ENCODE measurements at regions not wholly inside any gene's neighbourhood (a gene's known extent, or its start where the extent isn't known, plus 50 kb on each side); places are given as distances from the start of the nearest gene placed in this dataset.

DNA sequence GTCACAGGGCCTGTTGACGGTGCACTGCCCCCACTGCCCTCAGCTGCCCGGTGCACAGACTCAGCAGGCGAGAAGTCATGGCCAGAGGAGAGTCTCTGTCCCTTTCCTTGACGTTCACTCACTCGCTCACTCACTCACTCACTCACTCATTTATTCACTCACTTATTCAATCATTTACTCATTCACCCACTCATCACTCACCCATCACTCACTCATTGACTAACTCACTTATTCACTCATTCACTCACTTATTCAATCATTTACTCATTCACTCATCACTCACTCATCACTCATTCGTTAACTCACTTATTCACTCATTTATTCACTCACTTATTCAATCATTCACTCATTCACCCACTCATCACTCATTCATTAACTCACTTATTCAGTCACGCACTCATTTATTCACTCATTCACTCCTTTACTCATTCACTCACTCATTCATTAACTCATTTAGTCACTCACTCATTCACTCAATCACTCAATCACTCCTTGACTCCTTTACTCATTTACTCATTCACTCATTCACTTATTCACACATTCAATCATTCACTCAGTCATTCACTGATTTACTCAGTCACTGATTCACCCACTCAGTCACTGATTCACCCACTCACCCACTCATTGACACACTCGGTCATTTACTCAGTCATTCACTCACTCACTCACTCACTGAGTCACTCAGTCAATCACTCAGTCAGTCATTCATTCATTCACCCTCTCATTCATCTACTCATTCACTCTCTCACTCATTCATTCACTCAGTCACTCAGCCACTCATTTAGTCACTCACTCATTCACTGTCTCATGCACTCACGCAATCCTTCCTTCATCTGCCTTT, 1193.5 kb downstream of the BRD1 start:
- no peak for DNase-seq (ENCODE audit: extremely low read depth, insufficient read length)
- no peaks in the 10 kb centered on the region for H3K27me3 ChIP-seq (replicated peaks; ENCODE audit: control insufficient read depth, insufficient read depth, low read length)
- TF ChIP-seq, protein P1, sequence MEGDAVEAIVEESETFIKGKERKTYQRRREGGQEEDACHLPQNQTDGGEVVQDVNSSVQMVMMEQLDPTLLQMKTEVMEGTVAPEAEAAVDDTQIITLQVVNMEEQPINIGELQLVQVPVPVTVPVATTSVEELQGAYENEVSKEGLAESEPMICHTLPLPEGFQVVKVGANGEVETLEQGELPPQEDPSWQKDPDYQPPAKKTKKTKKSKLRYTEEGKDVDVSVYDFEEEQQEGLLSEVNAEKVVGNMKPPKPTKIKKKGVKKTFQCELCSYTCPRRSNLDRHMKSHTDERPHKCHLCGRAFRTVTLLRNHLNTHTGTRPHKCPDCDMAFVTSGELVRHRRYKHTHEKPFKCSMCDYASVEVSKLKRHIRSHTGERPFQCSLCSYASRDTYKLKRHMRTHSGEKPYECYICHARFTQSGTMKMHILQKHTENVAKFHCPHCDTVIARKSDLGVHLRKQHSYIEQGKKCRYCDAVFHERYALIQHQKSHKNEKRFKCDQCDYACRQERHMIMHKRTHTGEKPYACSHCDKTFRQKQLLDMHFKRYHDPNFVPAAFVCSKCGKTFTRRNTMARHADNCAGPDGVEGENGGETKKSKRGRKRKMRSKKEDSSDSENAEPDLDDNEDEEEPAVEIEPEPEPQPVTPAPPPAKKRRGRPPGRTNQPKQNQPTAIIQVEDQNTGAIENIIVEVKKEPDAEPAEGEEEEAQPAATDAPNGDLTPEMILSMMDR (IDR thresholded peaks at IDR 0.05; ENCODE audit: insufficient read depth, low read length, poor library complexity, severe bottlenecking), result no peak
- no peak overlapping the region for H3K4me3 ChIP-seq (replicated peaks; ENCODE audit: low read depth, low read length)
- no peaks in the 10 kb centered on the region for H3K36me3 ChIP-seq (ENCODE audit: control insufficient read depth, insufficient read depth, low read length)

DNA sequence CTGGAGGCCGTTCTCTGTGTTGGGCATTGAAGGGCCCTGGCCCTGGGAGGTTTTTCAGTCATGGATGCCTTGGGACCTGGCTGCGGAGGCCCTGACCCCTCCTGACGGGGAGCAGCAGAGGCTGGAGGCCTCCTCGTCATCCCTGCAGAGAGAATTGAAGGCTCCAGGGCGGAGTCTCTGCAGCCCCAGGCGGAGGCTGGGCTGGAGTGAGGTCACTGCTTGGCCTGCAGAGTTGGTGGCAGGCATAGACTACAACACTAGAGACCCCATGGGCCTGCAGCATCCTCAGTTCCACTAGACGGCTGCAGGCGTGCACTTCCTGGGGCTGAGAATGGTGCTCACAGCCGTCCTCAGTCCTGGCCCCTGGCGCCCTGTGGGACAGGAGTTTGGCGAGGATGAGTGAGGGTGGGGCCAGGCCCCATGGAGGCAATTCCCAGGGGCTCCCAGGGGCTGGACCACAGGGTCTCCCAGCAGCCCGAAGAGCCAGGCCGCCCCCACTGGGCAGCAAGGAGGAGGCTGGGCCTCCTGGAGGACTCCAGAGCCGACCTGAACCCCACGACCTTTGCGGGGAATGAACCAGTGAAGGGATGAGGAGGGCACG, 1194.9 kb downstream of the BRD1 start:
- DNase-seq (ENCODE audit: extremely low read depth, insufficient read length), result no peak
- Histone ChIP-seq H3K27me3 (replicated peaks; ENCODE audit: control insufficient read depth, insufficient read depth, low read length) (no peaks in the 10 kb centered on the region), H3K4me3 (replicated peaks; ENCODE audit: low read depth, low read length) (no peak overlapping the region), H3K36me3 (ENCODE audit: control insufficient read depth, insufficient read depth, low read length) (no peaks in the 10 kb centered on the region)
- TF ChIP-seq, protein P1 (IDR thresholded peaks at IDR 0.05; ENCODE audit: insufficient read depth, low read length, poor library complexity, severe bottlenecking), result no peak

DNA sequence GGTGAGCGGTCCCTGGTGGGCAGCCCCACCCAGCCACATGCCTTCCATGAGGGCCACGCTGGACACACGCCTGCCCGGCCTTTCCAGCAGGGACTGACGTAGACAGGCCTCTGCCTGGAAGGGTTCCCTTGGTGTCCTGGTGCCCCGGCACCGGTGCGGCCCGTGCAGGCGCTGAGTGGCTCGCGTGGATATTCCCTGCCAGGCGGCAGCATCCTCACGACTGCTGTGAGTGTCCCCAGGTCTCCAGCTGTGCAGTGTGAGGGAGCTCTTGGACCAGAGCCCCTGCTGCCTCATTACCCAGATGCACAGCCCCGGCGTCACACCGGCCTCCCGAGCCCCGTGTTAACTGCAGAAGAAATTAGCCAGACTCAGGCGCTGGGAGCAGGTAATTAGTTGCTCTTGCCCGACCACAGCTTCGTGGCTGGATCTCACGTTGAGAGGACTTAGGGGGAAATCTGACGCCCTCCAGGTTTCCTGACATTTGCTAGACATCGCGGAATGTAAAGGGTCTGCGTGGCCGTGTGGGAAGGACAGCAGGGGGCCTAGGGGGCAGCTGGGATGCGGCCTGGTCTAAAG, 1196.3 kb downstream of the BRD1 start:
- Histone ChIP-seq H3K36me3 (ENCODE audit: control insufficient read depth, insufficient read depth, low read length) (no peaks in the 10 kb centered on the region), H3K27me3 (replicated peaks; ENCODE audit: control insufficient read depth, insufficient read depth, low read length) (no peaks in the 10 kb centered on the region), H3K4me3 (replicated peaks; ENCODE audit: low read depth, low read length) (no peak overlapping the region)
- TF ChIP-seq, protein P1 (IDR thresholded peaks at IDR 0.05; ENCODE audit: insufficient read depth, low read length, poor library complexity, severe bottlenecking), result no peak
- DNase-seq (ENCODE audit: extremely low read depth, insufficient read length), result no peak

DNA sequence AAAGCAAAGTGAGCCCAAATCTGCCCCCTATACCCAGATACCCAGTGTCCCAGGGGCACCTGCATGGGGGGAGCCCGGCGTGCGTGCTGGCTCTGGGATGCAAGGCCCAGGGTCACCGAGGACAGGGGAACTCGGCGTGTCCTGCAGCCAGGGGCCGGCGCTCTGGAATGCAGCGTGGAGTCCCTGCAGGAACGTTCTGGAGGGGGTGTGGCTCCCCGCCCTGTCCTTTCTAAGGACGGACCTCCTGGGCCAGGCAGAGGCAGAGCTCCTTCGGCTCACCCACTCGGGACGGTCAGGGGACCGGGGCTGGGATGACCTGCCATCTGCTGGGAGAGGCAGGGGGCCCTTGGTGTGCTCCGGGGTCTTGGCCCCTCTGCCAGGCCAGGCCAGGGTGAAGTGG, 1196.8 kb downstream of the BRD1 start:
- Histone ChIP-seq H3K27me3 (replicated peaks; ENCODE audit: control insufficient read depth, insufficient read depth, low read length) (no peaks in the 10 kb centered on the region), H3K36me3 (ENCODE audit: control insufficient read depth, insufficient read depth, low read length) (no peaks in the 10 kb centered on the region), H3K4me3 (replicated peaks; ENCODE audit: low read depth, low read length) (no peak overlapping the region)
- TF ChIP-seq, protein P1 (IDR thresholded peaks at IDR 0.05; ENCODE audit: insufficient read depth, low read length, poor library complexity, severe bottlenecking), result no peak
- DNase-seq (ENCODE audit: extremely low read depth, insufficient read length), result no peak

DNA sequence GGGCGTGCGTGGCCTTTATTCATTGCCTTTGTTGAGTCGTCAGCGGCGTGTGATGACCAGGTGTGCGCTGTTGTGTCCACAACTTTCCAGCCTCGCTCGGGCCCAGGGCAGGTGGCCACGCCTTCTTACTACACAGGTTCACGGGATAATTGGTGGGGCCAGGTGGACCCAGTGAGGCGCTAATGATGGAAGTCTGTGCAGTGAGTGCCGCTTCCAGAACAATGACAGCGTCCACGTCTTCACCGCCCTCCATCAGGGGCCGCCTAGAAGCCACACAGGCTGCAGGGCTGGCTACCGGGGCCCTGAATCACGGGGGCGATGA, 1197.3 kb downstream of the BRD1 start:
- H3K4me3 ChIP-seq (replicated peaks; ENCODE audit: low read depth, low read length), result no peak overlapping the region
- H3K36me3 ChIP-seq (ENCODE audit: control insufficient read depth, insufficient read depth, low read length), result no peaks in the 10 kb centered on the region
- TF ChIP-seq, protein P1 (IDR thresholded peaks at IDR 0.05; ENCODE audit: insufficient read depth, low read length, poor library complexity, severe bottlenecking), result no peak
- no peaks in the 10 kb centered on the region for H3K27me3 ChIP-seq (replicated peaks; ENCODE audit: control insufficient read depth, insufficient read depth, low read length)
- DNase-seq (ENCODE audit: extremely low read depth, insufficient read length), result no peak
